NOMO-1 treated with dmso at 0.1 percent for 144 hours (cell line): ENCODE measurements at regions not wholly inside any gene's neighbourhood (a gene's known extent, or its start where the extent isn't known, plus 50 kb on each side); places are given as distances from the start of the nearest gene placed in this dataset.
"Not testable (repeated sequence)": the region's sequence is repeated elsewhere in the genome, so short reads cannot be mapped to it uniquely, and the experiment has no call there.

Experiments
- DNase-seq: peaks from one replicate; lab custom pipeline; 2025; ENCODE audit not compliant: unreplicated experiment; lab: John Stamatoyannopoulos, UW

DNA sequence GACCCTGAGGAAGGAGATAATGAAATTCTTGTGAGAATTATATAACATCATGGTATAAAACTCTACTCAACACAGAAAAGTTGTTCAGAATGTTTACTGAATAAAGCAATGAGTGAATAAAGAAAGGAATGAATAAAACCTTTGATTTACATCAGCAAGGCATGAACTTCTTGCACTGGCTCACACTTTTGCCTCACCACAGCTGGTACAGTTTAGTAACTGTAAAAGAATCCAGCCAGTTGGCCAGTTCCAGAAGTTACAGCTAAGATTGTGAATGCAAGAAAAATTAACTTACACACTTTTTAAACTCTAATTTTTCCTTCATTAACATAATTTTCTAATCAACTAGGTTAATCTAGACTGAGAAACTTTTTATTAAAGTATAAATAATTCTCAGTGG is 490.9 kb downstream of the NFIB start:
- no peak for DNase-seq

- no peak for DNase-seq
Measured at GRCh38 chr9:13817754-13818278, 496.1 kb downstream of the NFIB start.

DNA sequence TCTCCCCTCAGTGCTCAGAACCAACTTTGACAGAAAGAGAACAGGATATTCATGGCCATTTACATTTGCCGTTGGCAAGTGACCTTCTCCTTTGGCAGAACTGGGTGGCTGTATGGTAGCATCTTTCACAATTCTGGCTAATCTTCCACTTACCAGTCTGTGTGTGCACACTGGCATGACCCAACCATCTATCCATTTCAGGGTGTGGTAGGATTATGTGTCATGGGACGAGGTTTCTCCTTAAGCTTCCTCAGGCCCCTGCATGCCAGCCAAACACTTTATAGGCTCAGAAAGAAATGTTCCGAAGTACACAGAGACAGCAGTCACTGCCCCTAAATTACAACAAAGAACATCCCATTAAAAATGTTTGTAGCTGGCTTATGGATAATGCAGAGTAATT is 497.1 kb downstream of the NFIB start:
- no peak for DNase-seq

- DNase-seq: no peak
Measured at GRCh38 chr9:13814647-13815400, 499.1 kb downstream of the NFIB start.

- no peak for DNase-seq
Measured at GRCh38 chr9:13811876-13812275, 502.1 kb downstream of the NFIB start.

GRCh38 chr9:13810510-13810909 is 503.4 kb downstream of the NFIB start:
- DNase-seq: no peak

DNA sequence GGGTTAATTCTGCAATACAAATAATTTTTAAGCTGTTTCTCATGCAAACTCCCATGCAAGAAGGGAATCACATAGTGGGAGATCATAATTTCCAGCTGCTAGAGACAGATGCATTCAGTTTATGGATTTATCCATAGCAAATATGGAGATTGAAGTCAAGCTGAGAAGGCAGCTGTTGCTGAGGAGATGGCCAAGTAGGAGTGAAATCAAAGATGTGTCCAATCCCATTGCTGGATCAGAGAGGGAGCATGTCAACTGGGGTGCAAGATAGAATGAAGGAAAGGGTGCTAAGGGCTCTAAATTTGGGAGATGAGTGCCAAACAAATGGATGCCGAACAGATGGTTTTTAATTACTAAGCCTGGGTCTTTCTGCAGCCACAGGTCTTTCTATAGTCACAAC is 504.5 kb downstream of the NFIB start:
- DNase-seq: no peak

DNA sequence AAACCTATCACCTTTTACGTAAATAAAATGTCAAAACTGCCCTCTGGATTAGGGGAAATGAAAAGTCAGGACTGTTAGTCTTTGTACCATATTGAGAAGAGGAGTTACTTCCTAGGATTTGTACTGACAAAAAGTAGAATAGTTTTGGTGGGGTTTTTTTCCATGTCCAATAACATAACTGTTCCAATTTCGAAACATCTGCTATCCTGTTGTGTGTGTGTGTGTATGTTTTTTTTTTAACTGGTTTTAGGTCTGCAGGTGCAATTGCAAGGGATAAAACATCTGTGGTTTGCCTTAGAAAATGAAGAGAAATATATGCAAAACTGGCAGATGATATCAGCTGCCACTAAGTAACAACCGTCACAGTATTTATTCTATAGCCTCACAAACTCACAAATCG is 506.8 kb downstream of the NFIB start:
- DNase-seq: no peak

- no peak for DNase-seq
Measured at GRCh38 chr9:13806714-13807113, 507.2 kb downstream of the NFIB start.

DNA sequence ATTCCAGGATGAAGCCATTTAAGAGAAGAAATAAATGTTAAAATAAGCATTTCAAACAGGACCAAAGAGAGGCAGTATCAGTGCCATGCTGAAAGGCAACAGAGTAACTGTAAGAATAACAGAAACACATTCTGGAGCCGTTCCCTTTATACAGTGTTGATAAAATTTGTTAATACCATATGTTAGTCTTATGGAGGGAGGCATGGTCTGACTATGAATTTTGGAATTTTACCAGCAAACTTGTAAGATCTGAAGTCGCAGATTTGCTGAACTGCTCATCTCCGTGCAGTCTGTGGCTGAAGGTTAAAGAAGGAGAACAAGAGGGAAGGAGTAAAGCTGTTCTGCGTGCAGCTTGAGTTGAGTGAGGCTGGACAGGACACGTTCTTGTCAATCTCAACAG is 508.4 kb downstream of the NFIB start:
- DNase-seq: no peak

- DNase-seq: no peak
Measured at GRCh38 chr9:13804532-13804931, 509.4 kb downstream of the NFIB start.

DNA sequence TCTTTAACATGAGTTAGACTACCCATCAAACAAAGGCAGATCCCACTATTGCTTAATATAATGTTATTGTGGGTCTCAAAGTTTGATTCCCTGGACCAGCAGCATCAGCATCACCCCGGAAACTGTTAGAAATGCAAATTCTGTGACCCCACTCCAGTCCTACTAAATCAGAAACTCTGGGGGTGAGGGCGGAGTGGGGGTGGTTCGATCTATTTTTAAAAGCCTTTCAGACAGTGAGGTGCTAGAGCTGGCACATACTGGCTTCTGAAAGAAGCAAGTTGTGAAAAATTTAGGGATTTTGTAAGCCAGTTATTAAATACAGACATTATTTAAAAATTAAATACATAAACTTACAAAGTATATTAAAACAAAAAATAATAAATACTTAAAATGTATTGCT is 513.2 kb downstream of the NFIB start:
- DNase-seq: no peak

GRCh38 chr9:13797701-13798100 is 516.2 kb downstream of the NFIB start:
- DNase-seq: not testable (repeated sequence)

GRCh38 chr9:13791816-13792215 is 512.3 kb upstream of the MPDZ start:
- DNase-seq: no peak

DNA sequence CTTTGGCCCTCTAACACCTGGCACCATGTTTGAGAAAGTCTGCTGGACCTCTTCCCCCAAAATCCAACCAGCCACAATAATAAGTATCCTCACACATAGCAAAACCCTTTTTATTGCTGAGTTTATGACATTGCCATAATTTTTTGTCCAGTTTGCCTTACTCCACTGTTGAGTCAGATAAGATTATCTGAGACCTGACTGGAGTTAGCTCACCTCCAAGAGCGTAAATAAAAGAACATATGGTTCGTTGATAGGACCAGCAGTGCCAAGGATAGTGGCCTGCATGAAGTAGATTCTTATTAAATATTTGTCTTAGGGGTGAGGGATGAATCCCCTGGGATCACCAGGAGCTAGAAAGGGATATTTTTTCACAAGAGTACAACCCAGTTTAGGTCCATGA is 510.6 kb upstream of the MPDZ start:
- no peak for DNase-seq

DNA sequence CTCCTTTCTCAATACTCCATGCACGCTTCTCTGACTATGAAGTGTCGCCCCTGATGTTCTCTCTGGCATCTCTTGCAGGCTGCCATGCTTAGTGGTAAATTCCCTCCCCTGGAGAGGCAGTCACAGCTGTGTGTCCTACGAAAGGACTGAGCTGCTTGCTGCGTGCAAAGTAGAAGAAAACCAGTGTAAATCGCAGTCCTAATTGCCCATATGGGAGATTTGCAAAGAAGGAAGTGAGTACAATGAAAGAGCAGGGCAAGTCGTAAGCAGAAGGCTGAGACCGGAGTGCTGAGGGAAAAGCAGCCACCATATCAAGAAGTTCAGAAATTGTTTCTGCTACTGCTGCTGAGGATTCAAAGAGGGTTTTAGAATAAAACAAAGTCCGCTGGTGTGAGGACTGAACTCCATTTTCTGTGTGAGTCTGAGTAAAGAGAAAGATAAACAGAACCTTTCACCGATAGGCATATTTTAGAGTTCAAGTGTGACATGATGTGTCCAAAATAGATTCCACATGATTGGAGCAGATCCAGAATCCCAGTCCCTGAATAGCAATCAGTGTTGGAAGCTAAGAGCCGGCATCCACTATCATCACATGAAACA is 507.8 kb upstream of the MPDZ start:
- no peak for DNase-seq

- no peak for DNase-seq
Measured at GRCh38 chr9:13786711-13787110, 507.2 kb upstream of the MPDZ start.

DNA sequence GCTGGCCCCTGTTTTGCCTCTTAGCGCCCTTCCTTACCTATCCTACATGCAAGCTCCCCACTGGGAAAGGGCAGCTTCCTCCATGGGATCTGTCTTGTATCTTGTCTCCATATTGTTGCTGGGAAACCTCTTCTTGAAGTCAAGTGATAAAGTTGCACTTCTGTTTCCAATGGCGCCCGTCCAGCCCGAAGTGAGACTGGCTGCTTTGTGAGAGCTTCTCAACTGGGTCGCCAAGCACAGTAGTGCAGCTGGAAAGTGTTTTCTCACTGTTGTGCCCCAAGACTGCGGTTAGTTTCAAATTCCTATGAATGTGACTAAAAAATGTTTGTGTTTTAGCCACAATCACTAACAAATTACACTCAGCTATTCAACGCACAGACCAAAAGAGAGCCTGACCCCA is 506.6 kb upstream of the MPDZ start:
- no peak for DNase-seq

DNA sequence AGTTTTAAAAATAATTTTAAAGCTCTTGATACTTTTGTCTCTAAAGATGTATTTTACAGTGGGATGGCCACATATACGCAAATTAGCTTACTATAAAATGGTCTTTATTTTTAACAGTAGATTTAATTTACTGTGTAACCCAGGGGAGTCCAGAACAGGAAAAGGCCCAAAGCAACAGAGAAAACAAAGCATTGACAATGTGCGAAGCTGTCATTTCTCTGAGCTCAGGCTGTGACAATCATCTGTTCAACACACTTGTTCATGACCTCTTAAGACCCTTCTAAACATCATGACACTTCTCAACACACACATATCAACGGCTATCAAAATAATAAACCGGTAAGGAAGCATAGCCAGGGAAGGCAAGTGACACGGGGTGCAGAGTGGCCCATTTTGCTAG is 499.6 kb upstream of the MPDZ start:
- no peak for DNase-seq

GRCh38 chr9:13778631-13779030 is 499.1 kb upstream of the MPDZ start:
- DNase-seq: no peak

- DNase-seq: no peak
Measured at GRCh38 chr9:13770956-13771355, 491.5 kb upstream of the MPDZ start.

DNA sequence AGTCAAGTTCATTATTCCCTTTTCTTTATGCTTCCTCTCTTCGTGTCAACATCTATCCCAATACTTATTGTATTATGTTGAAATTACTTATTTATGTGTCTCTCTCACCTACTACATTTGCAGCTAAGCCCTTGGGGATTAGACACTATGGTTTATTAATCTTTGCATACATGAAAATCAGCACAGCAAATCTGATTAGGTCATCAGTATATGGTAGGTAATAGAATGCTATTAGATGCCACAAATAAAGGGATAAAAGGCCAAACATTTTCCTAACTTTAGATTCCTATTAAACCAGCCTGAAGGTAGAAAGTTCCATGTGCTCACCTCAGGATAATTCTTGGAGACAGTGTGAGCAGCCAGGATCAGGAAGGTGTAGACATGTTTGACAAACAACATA is 490.1 kb upstream of the MPDZ start:
- DNase-seq: no peak

GRCh38 chr9:13769006-13769405 is 489.5 kb upstream of the MPDZ start:
- no peak for DNase-seq
